ENCODE measurements at regions not wholly inside any gene's neighbourhood (a gene's known extent, or its start where the extent isn't known, plus 50 kb on each side); places are given as distances from the start of the nearest gene placed in this dataset.

GRCh38 chr5:172571892-172572291, 69.2 kb upstream of the NEURL1B start:
- in situ Hi-C loops (cut with MboI; ENCODE audit: low sequenced_read_pairs in 4 of 4): no loop called here
- no peak overlapping the region for H3K4me3 ChIP-seq
- H3K4me1 ChIP-seq: peaks cover 0 to 6% of the 10 kb centered on the region in 2 donors
- TF ChIP-seq, protein P1, sequence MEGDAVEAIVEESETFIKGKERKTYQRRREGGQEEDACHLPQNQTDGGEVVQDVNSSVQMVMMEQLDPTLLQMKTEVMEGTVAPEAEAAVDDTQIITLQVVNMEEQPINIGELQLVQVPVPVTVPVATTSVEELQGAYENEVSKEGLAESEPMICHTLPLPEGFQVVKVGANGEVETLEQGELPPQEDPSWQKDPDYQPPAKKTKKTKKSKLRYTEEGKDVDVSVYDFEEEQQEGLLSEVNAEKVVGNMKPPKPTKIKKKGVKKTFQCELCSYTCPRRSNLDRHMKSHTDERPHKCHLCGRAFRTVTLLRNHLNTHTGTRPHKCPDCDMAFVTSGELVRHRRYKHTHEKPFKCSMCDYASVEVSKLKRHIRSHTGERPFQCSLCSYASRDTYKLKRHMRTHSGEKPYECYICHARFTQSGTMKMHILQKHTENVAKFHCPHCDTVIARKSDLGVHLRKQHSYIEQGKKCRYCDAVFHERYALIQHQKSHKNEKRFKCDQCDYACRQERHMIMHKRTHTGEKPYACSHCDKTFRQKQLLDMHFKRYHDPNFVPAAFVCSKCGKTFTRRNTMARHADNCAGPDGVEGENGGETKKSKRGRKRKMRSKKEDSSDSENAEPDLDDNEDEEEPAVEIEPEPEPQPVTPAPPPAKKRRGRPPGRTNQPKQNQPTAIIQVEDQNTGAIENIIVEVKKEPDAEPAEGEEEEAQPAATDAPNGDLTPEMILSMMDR (IDR thresholded peaks at IDR 0.05 in 4 of 5, conservative IDR thresholded peaks at IDR 0.05 in 1 of 5): no peak
- TF ChIP-seq POLR2A (IDR thresholded peaks at IDR 0.05): no peak
- H3K36me3 ChIP-seq: no peaks in the 10 kb centered on the region
- no peaks in the 10 kb centered on the region for H3K27me3 ChIP-seq
- no peak for ATAC-seq
- DNase-seq: no peak
- no peaks in the 10 kb centered on the region for H3K9me3 ChIP-seq
- intact Hi-C loops (cut with DNase I; ENCODE audit: low total_unique reads): no loop called here
- no peak overlapping the region for H3K27ac ChIP-seq

DNA sequence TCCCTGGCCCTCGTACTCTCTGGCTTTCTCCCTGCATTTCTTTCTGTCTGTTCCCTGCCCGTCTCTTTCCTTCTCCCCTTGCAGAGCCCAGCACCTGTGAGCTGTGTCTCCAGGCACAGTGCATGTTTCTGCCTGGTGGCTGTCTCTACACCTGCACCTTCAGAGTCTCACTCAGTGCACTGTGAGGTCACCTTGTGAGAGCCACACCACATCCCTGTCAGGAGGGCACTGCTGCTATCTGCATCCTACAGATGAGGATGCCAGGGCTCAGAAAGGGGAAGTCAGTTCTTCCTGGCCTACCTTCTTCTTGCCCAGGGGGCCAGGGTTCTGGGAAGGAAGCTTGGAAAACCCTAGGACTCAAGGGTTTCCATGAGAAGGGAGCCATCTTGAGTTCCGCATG, 69.7 kb upstream of the NEURL1B start:
- no peaks in the 10 kb centered on the region for H3K27me3 ChIP-seq
- TF ChIP-seq, protein P1 (IDR thresholded peaks at IDR 0.05 in 4 of 5, conservative IDR thresholded peaks at IDR 0.05 in 1 of 5): no peak
- no peak for TF ChIP-seq POLR2A (IDR thresholded peaks at IDR 0.05)
- H3K4me3 ChIP-seq: no peak overlapping the region
- ATAC-seq (no peak), DNase-seq (no peak)
- H3K9me3 ChIP-seq: no peaks in the 10 kb centered on the region
- H3K4me1 ChIP-seq: peaks cover 0 to 6% of the 10 kb centered on the region in 2 donors
- in situ Hi-C loops (cut with MboI; ENCODE audit: low sequenced_read_pairs in 4 of 4): no loop called here
- intact Hi-C loops (cut with DNase I; ENCODE audit: low total_unique reads): no loop called here
- no peak overlapping the region for H3K27ac ChIP-seq
- H3K36me3 ChIP-seq: no peaks in the 10 kb centered on the region

DNA sequence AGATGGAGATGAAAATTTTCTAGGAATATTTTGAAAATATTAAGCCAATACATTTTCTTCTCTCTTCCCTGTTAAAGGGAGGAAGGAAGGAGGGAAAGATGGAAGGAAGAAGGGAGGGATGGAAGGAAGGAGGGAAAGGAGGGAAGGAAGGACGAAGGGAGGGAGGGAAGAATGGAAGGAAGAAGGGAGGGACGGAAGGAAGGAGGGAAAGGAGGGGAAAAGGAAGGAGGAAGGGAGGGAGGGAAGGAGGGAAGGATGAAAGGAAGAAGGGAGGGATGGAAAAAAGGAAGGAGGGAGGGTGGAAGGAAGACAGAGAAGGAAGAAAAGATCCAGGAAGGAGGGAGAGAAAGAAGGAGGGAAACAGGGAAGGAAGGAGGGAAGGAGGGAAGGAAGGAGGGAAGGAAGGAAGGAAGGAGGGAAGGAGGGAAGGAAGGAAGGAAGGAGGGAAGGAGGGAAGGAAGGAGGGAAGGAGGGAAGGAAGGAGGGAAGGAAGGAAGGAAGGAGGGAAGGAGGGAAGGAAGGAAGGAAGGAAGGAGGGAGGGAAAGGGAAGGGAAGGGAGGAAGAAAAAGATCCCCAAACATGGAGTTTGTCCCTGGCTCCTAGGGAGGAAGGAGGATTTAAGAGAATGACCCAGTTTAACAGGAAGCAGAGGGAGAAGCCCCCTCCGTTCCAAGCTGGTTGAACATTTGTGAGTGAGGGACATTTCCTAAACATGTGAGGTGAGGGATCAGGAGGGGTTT, 70.3 kb upstream of the NEURL1B start:
- H3K36me3 ChIP-seq: no peaks in the 10 kb centered on the region
- TF ChIP-seq, protein P1 (IDR thresholded peaks at IDR 0.05 in 4 of 5, conservative IDR thresholded peaks at IDR 0.05 in 1 of 5): no peak
- TF ChIP-seq POLR2A (IDR thresholded peaks at IDR 0.05): no peak
- intact Hi-C loops (cut with DNase I; ENCODE audit: low total_unique reads) (no loop called here), in situ Hi-C loops (cut with MboI; ENCODE audit: low sequenced_read_pairs in 4 of 4) (no loop called here)
- DNase-seq (no peak), ATAC-seq (no peak)
- no peak overlapping the region for H3K4me3 ChIP-seq
- no peaks in the 10 kb centered on the region for H3K27me3 ChIP-seq
- no peaks in the 10 kb centered on the region for H3K9me3 ChIP-seq
- peak overlapping the region in 1 of 4 donors; percentile 25 for H3K27ac ChIP-seq
- H3K4me1 ChIP-seq: peaks cover 0 to 6% of the 10 kb centered on the region in 2 donors

GRCh38 chr5:172569861-172570558, 71.1 kb upstream of the NEURL1B start:
- in situ Hi-C loops (cut with MboI; ENCODE audit: low sequenced_read_pairs in 4 of 4) (no loop called here), intact Hi-C loops (cut with DNase I; ENCODE audit: low total_unique reads) (no loop called here)
- Histone ChIP-seq H3K36me3 (no peaks in the 10 kb centered on the region), H3K27ac (peak overlapping the region in 1 of 4 donors; percentile 25), H3K4me3 (no peak overlapping the region), H3K4me1 (peaks cover 0 to 6% of the 10 kb centered on the region in 2 donors), H3K27me3 (no peaks in the 10 kb centered on the region), H3K9me3 (no peaks in the 10 kb centered on the region)
- DNase-seq (no peak), ATAC-seq (peak in 1 of 2 donors; percentile 35)
- TF ChIP-seq, protein P1 (IDR thresholded peaks at IDR 0.05 in 4 of 5, conservative IDR thresholded peaks at IDR 0.05 in 1 of 5): no peak
- TF ChIP-seq POLR2A (IDR thresholded peaks at IDR 0.05): no peak

Data from gastrocnemius medialis (tissue), 4 donors.